ENCODE measurements at regions not wholly inside any gene's neighbourhood (a gene's known extent, or its start where the extent isn't known, plus 50 kb on each side); places are given as distances from the start of the nearest gene placed in this dataset.
A peak's percentile ranks its signal among the peaks of the same experiment; 100 is the strongest.

GRCh38 chr1:30325085-30325935 is 398.1 kb downstream of the MATN1 start:
- H3K27me3 ChIP-seq (ENCODE audit: control insufficient read depth, insufficient read depth, low read length), result no peaks in the 10 kb centered on the region
- no peak overlapping the region for H3K4me3 ChIP-seq (ENCODE audit: insufficient read depth, low read depth, low read length)
- DNase-seq, result peak; percentile 20
- no peaks in the 10 kb centered on the region for H3K36me3 ChIP-seq (replicated peaks; ENCODE audit: control insufficient read depth, insufficient read depth, low read length)

GRCh38 chr1:30324251-30325084 is 398.9 kb downstream of the MATN1 start:
- H3K27me3 ChIP-seq (ENCODE audit: control insufficient read depth, insufficient read depth, low read length), result no peaks in the 10 kb centered on the region
- H3K4me3 ChIP-seq (ENCODE audit: insufficient read depth, low read depth, low read length), result no peak overlapping the region
- no peaks in the 10 kb centered on the region for H3K36me3 ChIP-seq (replicated peaks; ENCODE audit: control insufficient read depth, insufficient read depth, low read length)
- peak; percentile 12 for DNase-seq

- no peak overlapping the region for H3K4me3 ChIP-seq (ENCODE audit: insufficient read depth, low read depth, low read length)
- no peaks in the 10 kb centered on the region for H3K36me3 ChIP-seq (replicated peaks; ENCODE audit: control insufficient read depth, insufficient read depth, low read length)
- H3K27me3 ChIP-seq (ENCODE audit: control insufficient read depth, insufficient read depth, low read length), result no peaks in the 10 kb centered on the region
- peak; percentile 12 for DNase-seq
Observed at GRCh38 chr1:30323841-30324240, 399.5 kb downstream of the MATN1 start.

- DNase-seq, result no peak
- no peak overlapping the region for H3K4me3 ChIP-seq (ENCODE audit: insufficient read depth, low read depth, low read length)
- no peaks in the 10 kb centered on the region for H3K36me3 ChIP-seq (replicated peaks; ENCODE audit: control insufficient read depth, insufficient read depth, low read length)
- H3K27me3 ChIP-seq (ENCODE audit: control insufficient read depth, insufficient read depth, low read length), result no peaks in the 10 kb centered on the region
Observed at GRCh38 chr1:30323352-30323751, 400.0 kb downstream of the MATN1 start.

GRCh38 chr1:30322859-30323257 is 400.5 kb downstream of the MATN1 start:
- DNase-seq, result peak; percentile 83
- H3K27me3 ChIP-seq (ENCODE audit: control insufficient read depth, insufficient read depth, low read length), result no peaks in the 10 kb centered on the region

GRCh38 chr1:30321996-30322858 is 401.2 kb downstream of the MATN1 start:
- peak; percentile 32 for DNase-seq
- H3K4me3 ChIP-seq (ENCODE audit: insufficient read depth, low read depth, low read length), result no peak overlapping the region
- H3K27me3 ChIP-seq (ENCODE audit: control insufficient read depth, insufficient read depth, low read length), result no peaks in the 10 kb centered on the region
- no peaks in the 10 kb centered on the region for H3K36me3 ChIP-seq (replicated peaks; ENCODE audit: control insufficient read depth, insufficient read depth, low read length)

More at GRCh38 chr1:30322859-30323257, 400.5 kb downstream of the MATN1 start:
- Histone ChIP-seq H3K4me3 (ENCODE audit: insufficient read depth, low read depth, low read length) (no peak overlapping the region), H3K36me3 (replicated peaks; ENCODE audit: control insufficient read depth, insufficient read depth, low read length) (no peaks in the 10 kb centered on the region)

GRCh38 chr1:30321246-30321910 is 402.0 kb downstream of the MATN1 start:
- DNase-seq, result peak; percentile 27
- H3K4me3 ChIP-seq (ENCODE audit: insufficient read depth, low read depth, low read length), result no peak overlapping the region
- H3K27me3 ChIP-seq (ENCODE audit: control insufficient read depth, insufficient read depth, low read length), result no peaks in the 10 kb centered on the region
- H3K36me3 ChIP-seq (replicated peaks; ENCODE audit: control insufficient read depth, insufficient read depth, low read length), result no peaks in the 10 kb centered on the region

GRCh38 chr1:30320581-30320890 is 402.8 kb downstream of the MATN1 start:
- H3K36me3 ChIP-seq (replicated peaks; ENCODE audit: control insufficient read depth, insufficient read depth, low read length), result no peaks in the 10 kb centered on the region
- peak; percentile 22 for DNase-seq
- no peak overlapping the region for H3K4me3 ChIP-seq (ENCODE audit: insufficient read depth, low read depth, low read length)
- no peaks in the 10 kb centered on the region for H3K27me3 ChIP-seq (ENCODE audit: control insufficient read depth, insufficient read depth, low read length)

- DNase-seq, result peak; percentile 9
- Histone ChIP-seq H3K4me3 (ENCODE audit: insufficient read depth, low read depth, low read length) (no peak overlapping the region), H3K36me3 (replicated peaks; ENCODE audit: control insufficient read depth, insufficient read depth, low read length) (no peaks in the 10 kb centered on the region), H3K27me3 (ENCODE audit: control insufficient read depth, insufficient read depth, low read length) (no peaks in the 10 kb centered on the region; the same call in 1 of the 2 replicates)
Observed at GRCh38 chr1:30319765-30320580, 403.4 kb downstream of the MATN1 start.

GRCh38 chr1:30318864-30319718 is 404.3 kb downstream of the MATN1 start:
- Histone ChIP-seq H3K36me3 (replicated peaks; ENCODE audit: control insufficient read depth, insufficient read depth, low read length) (no peaks in the 10 kb centered on the region), H3K27me3 (ENCODE audit: control insufficient read depth, insufficient read depth, low read length) (no peaks in the 10 kb centered on the region; the same call in 1 of the 2 replicates), H3K4me3 (ENCODE audit: insufficient read depth, low read depth, low read length) (no peak overlapping the region)
- DNase-seq, result peak; percentile 17

- H3K36me3 ChIP-seq (replicated peaks; ENCODE audit: control insufficient read depth, insufficient read depth, low read length), result no peaks in the 10 kb centered on the region
- no peaks in the 10 kb centered on the region; the same call in 1 of the 2 replicates for H3K27me3 ChIP-seq (ENCODE audit: control insufficient read depth, insufficient read depth, low read length)
- DNase-seq, result peak; percentile 68
- no peak overlapping the region for H3K4me3 ChIP-seq (ENCODE audit: insufficient read depth, low read depth, low read length)
Observed at GRCh38 chr1:30318413-30318812, 405.0 kb downstream of the MATN1 start.

- Histone ChIP-seq H3K27me3 (ENCODE audit: control insufficient read depth, insufficient read depth, low read length) (no peaks in the 10 kb centered on the region; the same call in 1 of the 2 replicates), H3K4me3 (ENCODE audit: insufficient read depth, low read depth, low read length) (no peak overlapping the region), H3K36me3 (replicated peaks; ENCODE audit: control insufficient read depth, insufficient read depth, low read length) (no peaks in the 10 kb centered on the region)
- peak; percentile 20 for DNase-seq
Observed at GRCh38 chr1:30317921-30318320, 405.5 kb downstream of the MATN1 start.

All from H7 (cell line).